Brain microvascular endothelial cell (primary cell): ENCODE measurements at regions not wholly inside any gene's neighbourhood (a gene's known extent, or its start where the extent isn't known, plus 50 kb on each side); places are given as distances from the start of the nearest gene placed in this dataset.

Source experiments
- DNase-seq: peaks from one replicate; pipeline ENCODE4 v3.0.0-alpha.2; 2020
- H3K27ac ChIP-seq: fragments of 250-450 bp; sonication (Bioruptor Pico); 2 replicates; pipeline ENCODE4 v1.5.1; 2020; ENCODE audit warnings: mild to moderate bottlenecking, moderate library complexity
- H3K27me3 ChIP-seq: fragments of 250-450 bp; sonication (Bioruptor Pico); replicated peaks from 2 replicates; pipeline ENCODE4 v1.5.1; 2020; ENCODE audit warnings: mild to moderate bottlenecking
- H3K36me3 ChIP-seq: fragments of 250-450 bp; sonication (Bioruptor Pico); replicated peaks from 2 replicates; pipeline ENCODE4 v1.5.1; 2020; ENCODE audit warnings: mild to moderate bottlenecking
- H3K4me3 ChIP-seq: 2 replicates; pipeline ENCODE4 v1.5.1; 2011; ENCODE audit warnings: low read depth, mild to moderate bottlenecking, control low read depth, low read length, moderate library complexity
- CTCF ChIP-seq: IDR thresholded peaks from 2 replicates; pipeline ENCODE4 v1.5.1; 2011; ENCODE audit warnings: low read depth, mild to moderate bottlenecking, moderate library complexity, low read length, control low read depth, inconsistent platforms; ENCODE audit errors: missing control alignments
- in situ Hi-C: cut with HindIII; loops from 2 replicates; pipeline ENCODE4 v1.10.0; 2017; ENCODE audit warnings: low sequenced_read_pairs, low pct_ligation_motif_present

- no peaks in the 10 kb centered on the region for H3K36me3 ChIP-seq
- H3K27ac ChIP-seq = no peak overlapping the region
- no peak for DNase-seq
- H3K4me3 ChIP-seq = no peak overlapping the region
- no peaks in the 10 kb centered on the region for H3K27me3 ChIP-seq
- no peak for TF ChIP-seq CTCF
- in situ Hi-C loops = no loop called here
Measured at GRCh38 chr1:244217711-244218110, 166.6 kb downstream of the ZBTB18 start.

- no peak for DNase-seq
- TF ChIP-seq CTCF = no peak
- in situ Hi-C loops = no loop called here
Measured at GRCh38 chr1:244218220-244218619, 167.1 kb downstream of the ZBTB18 start.

GRCh38 chr1:244219149-244219548, 168.1 kb downstream of the ZBTB18 start:
- TF ChIP-seq CTCF = no peak
- H3K4me3 ChIP-seq = no peak overlapping the region
- H3K36me3 ChIP-seq = no peaks in the 10 kb centered on the region
- H3K27me3 ChIP-seq = no peaks in the 10 kb centered on the region
- in situ Hi-C loops = no loop called here
- no peak overlapping the region for H3K27ac ChIP-seq
- no peak for DNase-seq

More at GRCh38 chr1:244218220-244218619, 167.1 kb downstream of the ZBTB18 start:
- Histone ChIP-seq H3K27me3 (no peaks in the 10 kb centered on the region), H3K27ac (no peak overlapping the region), H3K4me3 (no peak overlapping the region), H3K36me3 (no peaks in the 10 kb centered on the region)

- in situ Hi-C loops = no loop called here
- no peak for TF ChIP-seq CTCF
- Histone ChIP-seq H3K36me3 (no peaks in the 10 kb centered on the region), H3K27ac (no peak overlapping the region), H3K4me3 (no peak overlapping the region), H3K27me3 (no peaks in the 10 kb centered on the region)
- DNase-seq = no peak
Measured at GRCh38 chr1:244219802-244220201, 168.7 kb downstream of the ZBTB18 start.

DNA sequence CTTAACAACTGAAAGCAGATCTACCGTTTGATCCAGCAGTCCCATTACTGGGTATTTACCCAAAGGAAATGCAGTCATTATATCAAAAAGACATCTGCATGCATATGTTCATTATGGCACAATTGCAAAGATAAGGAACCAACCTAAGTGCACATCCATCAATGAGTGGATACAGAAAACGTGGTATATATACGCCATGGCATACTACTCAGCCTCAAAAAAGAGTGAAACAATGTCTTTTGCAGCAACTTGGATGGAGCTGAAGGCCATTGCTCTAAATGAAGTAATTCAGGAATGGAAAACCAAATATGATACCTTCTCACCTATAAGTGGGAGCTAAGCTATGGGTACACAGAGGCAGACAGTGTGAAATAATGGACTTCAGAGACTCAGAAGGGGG, 169.3 kb downstream of the ZBTB18 start:
- DNase-seq = no peak

More for the DNA sequence above, 169.3 kb downstream of the ZBTB18 start:
- no peaks in the 10 kb centered on the region for H3K27me3 ChIP-seq
- no peaks in the 10 kb centered on the region for H3K36me3 ChIP-seq
- H3K4me3 ChIP-seq = no peak overlapping the region
- no peak for TF ChIP-seq CTCF
- in situ Hi-C loops = no loop called here
- no peak overlapping the region for H3K27ac ChIP-seq
